Neural cell (in vitro differentiated cells): ENCODE measurements at regions not wholly inside any gene's neighbourhood (a gene's known extent, or its start where the extent isn't known, plus 50 kb on each side); places are given as distances from the start of the nearest gene placed in this dataset.

Source experiments
- RAD21 ChIP-seq: fragments of 450-650 bp; conservative IDR thresholded peaks from 2 replicates; pipeline ENCODE4 v1.6.1; 2014; ENCODE audit warnings: antibody characterized with exemption, mild to moderate bottlenecking, moderate library complexity
- TF ChIP-seq, protein P1 (sequence below): fragments of 450-650 bp; IDR thresholded peaks from 2 replicates; pipeline ENCODE4 v1.5.1; 2014; ENCODE audit warnings: antibody characterized with exemption, mild to moderate bottlenecking, moderate library complexity; ENCODE audit not compliant: poor library complexity, severe bottlenecking

DNA sequence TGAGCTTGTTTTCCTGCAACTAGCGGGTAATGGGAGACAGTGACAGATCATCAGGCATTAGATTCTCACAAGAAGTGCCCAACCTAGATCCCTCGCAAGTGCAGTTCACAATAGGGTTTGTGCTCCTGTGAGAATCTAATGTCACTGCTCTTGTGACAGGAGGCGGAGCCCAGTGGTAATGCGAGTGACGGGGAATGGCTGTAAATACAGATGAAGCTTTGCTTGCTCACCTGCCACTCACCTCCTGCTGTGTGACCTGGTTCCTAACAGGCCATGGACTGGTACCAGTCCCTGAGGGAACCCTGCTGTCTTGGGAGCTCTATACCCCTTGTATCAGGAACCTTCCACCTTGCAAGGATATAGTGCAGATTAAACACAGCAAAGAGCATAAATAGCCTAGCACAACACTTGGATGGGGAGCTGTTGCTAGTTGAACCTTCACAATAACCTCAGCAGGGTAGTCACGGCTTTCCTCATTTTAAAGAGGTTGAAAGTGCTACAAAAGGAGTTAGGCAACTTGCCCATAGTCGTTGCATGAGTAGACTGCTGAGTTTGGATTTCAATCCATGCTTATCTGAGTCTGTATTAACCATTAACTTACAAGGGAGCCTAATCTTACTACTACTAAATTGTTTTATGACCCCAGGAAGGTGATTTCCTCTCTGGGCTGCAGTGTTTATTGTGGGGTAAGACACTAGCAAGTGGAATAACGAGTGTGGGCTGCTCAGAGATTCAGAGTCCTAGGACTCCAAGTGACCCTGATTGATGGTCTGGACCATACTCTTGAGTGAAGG lies 156.6 kb upstream of the ZFHX3 start:
- TF ChIP-seq RAD21 = no peak
- TF ChIP-seq, protein P1, sequence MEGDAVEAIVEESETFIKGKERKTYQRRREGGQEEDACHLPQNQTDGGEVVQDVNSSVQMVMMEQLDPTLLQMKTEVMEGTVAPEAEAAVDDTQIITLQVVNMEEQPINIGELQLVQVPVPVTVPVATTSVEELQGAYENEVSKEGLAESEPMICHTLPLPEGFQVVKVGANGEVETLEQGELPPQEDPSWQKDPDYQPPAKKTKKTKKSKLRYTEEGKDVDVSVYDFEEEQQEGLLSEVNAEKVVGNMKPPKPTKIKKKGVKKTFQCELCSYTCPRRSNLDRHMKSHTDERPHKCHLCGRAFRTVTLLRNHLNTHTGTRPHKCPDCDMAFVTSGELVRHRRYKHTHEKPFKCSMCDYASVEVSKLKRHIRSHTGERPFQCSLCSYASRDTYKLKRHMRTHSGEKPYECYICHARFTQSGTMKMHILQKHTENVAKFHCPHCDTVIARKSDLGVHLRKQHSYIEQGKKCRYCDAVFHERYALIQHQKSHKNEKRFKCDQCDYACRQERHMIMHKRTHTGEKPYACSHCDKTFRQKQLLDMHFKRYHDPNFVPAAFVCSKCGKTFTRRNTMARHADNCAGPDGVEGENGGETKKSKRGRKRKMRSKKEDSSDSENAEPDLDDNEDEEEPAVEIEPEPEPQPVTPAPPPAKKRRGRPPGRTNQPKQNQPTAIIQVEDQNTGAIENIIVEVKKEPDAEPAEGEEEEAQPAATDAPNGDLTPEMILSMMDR = no peak
